ENCODE measurements at regions not wholly inside any gene's neighbourhood (a gene's known extent, or its start where the extent isn't known, plus 50 kb on each side); places are given as distances from the start of the nearest gene placed in this dataset.

GRCh38 chr2:150946831-150947230 lies 314.8 kb downstream of the RBM43 start:
- Histone ChIP-seq H3K9me3 (no peaks in the 10 kb centered on the region), H3K36me3 (no peaks in the 10 kb centered on the region), H3K27ac (no peak overlapping the region), H3K4me1 (no peaks in the 10 kb centered on the region), H3K27me3 (no peaks in the 10 kb centered on the region), H3K4me3 (no peak overlapping the region)
- DNase-seq = no peak
- no peak for TF ChIP-seq CTCF (IDR thresholded peaks at IDR 0.05)
- no peak for TF ChIP-seq POLR2A (IDR thresholded peaks at IDR 0.05)
- intact Hi-C loops (cut with DNase I; ENCODE audit: low total_unique reads) = no loop called here

- TF ChIP-seq POLR2A (IDR thresholded peaks at IDR 0.05) (no peak), CTCF (IDR thresholded peaks at IDR 0.05) (no peak)
- no peaks in the 10 kb centered on the region for H3K36me3 ChIP-seq
- no peaks in the 10 kb centered on the region for H3K9me3 ChIP-seq
- intact Hi-C loops (cut with DNase I; ENCODE audit: low total_unique reads) = no loop called here
- H3K4me1 ChIP-seq = no peaks in the 10 kb centered on the region
- no peak for DNase-seq
- H3K27ac ChIP-seq = no peak overlapping the region
- no peaks in the 10 kb centered on the region for H3K27me3 ChIP-seq
- no peak overlapping the region for H3K4me3 ChIP-seq
These were observed 317.3 kb downstream of the RBM43 start for GRCh38 chr2:150944315-150944714.

- Histone ChIP-seq H3K27ac (no peak overlapping the region), H3K4me3 (no peak overlapping the region), H3K27me3 (no peaks in the 10 kb centered on the region), H3K9me3 (no peaks in the 10 kb centered on the region), H3K4me1 (no peaks in the 10 kb centered on the region), H3K36me3 (no peaks in the 10 kb centered on the region)
- TF ChIP-seq POLR2A (IDR thresholded peaks at IDR 0.05) (no peak), CTCF (IDR thresholded peaks at IDR 0.05) (no peak)
- no peak for DNase-seq
- intact Hi-C loops (cut with DNase I; ENCODE audit: low total_unique reads) = no loop called here
These were observed 322.6 kb downstream of the RBM43 start for GRCh38 chr2:150939087-150939486.

GRCh38 chr2:150938527-150938926 lies 323.1 kb downstream of the RBM43 start:
- H3K27ac ChIP-seq = no peak overlapping the region

GRCh38 chr2:150937030-150937429 lies 324.6 kb downstream of the RBM43 start:
- Histone ChIP-seq H3K4me1 (no peaks in the 10 kb centered on the region), H3K27ac (no peak overlapping the region), H3K4me3 (no peak overlapping the region), H3K9me3 (no peaks in the 10 kb centered on the region), H3K27me3 (no peaks in the 10 kb centered on the region), H3K36me3 (no peaks in the 10 kb centered on the region)
- DNase-seq = no peak
- TF ChIP-seq CTCF (IDR thresholded peaks at IDR 0.05) = no peak
- TF ChIP-seq POLR2A (IDR thresholded peaks at IDR 0.05) = no peak
- intact Hi-C loops (cut with DNase I; ENCODE audit: low total_unique reads) = no loop called here

More at GRCh38 chr2:150938527-150938926, 323.1 kb downstream of the RBM43 start:
- no peaks in the 10 kb centered on the region for H3K4me1 ChIP-seq
- no peak overlapping the region for H3K4me3 ChIP-seq
- intact Hi-C loops (cut with DNase I; ENCODE audit: low total_unique reads) = no loop called here
- no peaks in the 10 kb centered on the region for H3K36me3 ChIP-seq
- no peak for DNase-seq
- H3K9me3 ChIP-seq = no peaks in the 10 kb centered on the region
- TF ChIP-seq POLR2A (IDR thresholded peaks at IDR 0.05) (no peak), CTCF (IDR thresholded peaks at IDR 0.05) (no peak)
- H3K27me3 ChIP-seq = no peaks in the 10 kb centered on the region
